Lower lobe of right lung (tissue), 2 donors: ENCODE measurements at regions not wholly inside any gene's neighbourhood (a gene's known extent, or its start where the extent isn't known, plus 50 kb on each side); places are given as distances from the start of the nearest gene placed in this dataset.

ENCODE experiments used
- ATAC-seq, 2 donors: fragments of 200-7000 bp; cut with Tn5 transposase; one replicate each; pipeline ENCODE4 v1.9.1; 2020 to 2022; ENCODE audit warnings: mild to moderate bottlenecking in 2 of 2, moderate library complexity in 2 of 2
- DNase-seq: peaks from one replicate; pipeline ENCODE4 v3.0.0-alpha.2; 2020
- H3K27ac ChIP-seq: fragments of 200-600 bp; one replicate; pipeline ENCODE4 v1.8.0; 2022
- H3K27me3 ChIP-seq: fragments of 200-600 bp; one replicate; pipeline ENCODE4 v1.8.0; 2022; ENCODE audit warnings: low read depth
- H3K36me3 ChIP-seq: fragments of 200-600 bp; one replicate; pipeline ENCODE4 v1.8.0; 2022; ENCODE audit warnings: mild to moderate bottlenecking
- H3K4me1 ChIP-seq: fragments of 200-600 bp; one replicate; pipeline ENCODE4 v1.8.0; 2022
- H3K4me3 ChIP-seq: fragments of 200-600 bp; one replicate; pipeline ENCODE4 v1.8.0; 2022; ENCODE audit warnings: mild to moderate bottlenecking
- H3K9me3 ChIP-seq: fragments of 200-600 bp; one replicate; pipeline ENCODE4 v1.8.0; 2022
- CTCF ChIP-seq: fragments of 200-600 bp; IDR thresholded peaks from one replicate; pipeline ENCODE4 v1.8.0; 2022; ENCODE audit warnings: antibody characterized with exemption, mild to moderate bottlenecking
- intact Hi-C: fragments of 100-400 bp; cut with DNase I; formaldehyde crosslinking; loops from one replicate; pipeline ENCODE4 v1.11.0; 2022
- donor health status: DM: no; HTN: yes; CAD: no; lungs with severe emphysema.

GRCh38 chr5:7214906-7215416 lies 181.0 kb upstream of the ADCY2 start:
- Histone ChIP-seq H3K27ac (no peak overlapping the region), H3K4me3 (no peak overlapping the region), H3K9me3 (no peaks in the 10 kb centered on the region), H3K36me3 (no peaks in the 10 kb centered on the region), H3K27me3 (no peaks in the 10 kb centered on the region), H3K4me1 (no peaks in the 10 kb centered on the region)
- no peak for ATAC-seq
- intact Hi-C loops, result no loop called here
- no peak for TF ChIP-seq CTCF
- DNase-seq, result no peak

GRCh38 chr5:7218141-7218540 lies 177.8 kb upstream of the ADCY2 start:
- no peak for TF ChIP-seq CTCF
- no peaks in the 10 kb centered on the region for H3K36me3 ChIP-seq
- ATAC-seq (no peak), DNase-seq (no peak)
- intact Hi-C loops, result no loop called here
- H3K27ac ChIP-seq, result no peak overlapping the region
- H3K4me3 ChIP-seq, result no peak overlapping the region
- H3K9me3 ChIP-seq, result no peaks in the 10 kb centered on the region
- H3K27me3 ChIP-seq, result no peaks in the 10 kb centered on the region
- H3K4me1 ChIP-seq, result no peaks in the 10 kb centered on the region

GRCh38 chr5:7220156-7220555 lies 175.8 kb upstream of the ADCY2 start:
- TF ChIP-seq CTCF, result no peak
- no peaks in the 10 kb centered on the region for H3K36me3 ChIP-seq
- no peaks in the 10 kb centered on the region for H3K9me3 ChIP-seq
- DNase-seq (no peak), ATAC-seq (no peak)
- intact Hi-C loops, result no loop called here
- no peaks in the 10 kb centered on the region for H3K4me1 ChIP-seq
- no peak overlapping the region for H3K4me3 ChIP-seq
- H3K27me3 ChIP-seq, result no peaks in the 10 kb centered on the region
- H3K27ac ChIP-seq, result no peak overlapping the region

- ATAC-seq (no peak), DNase-seq (no peak)
- TF ChIP-seq CTCF, result no peak
- Histone ChIP-seq H3K27ac (no peak overlapping the region), H3K9me3 (no peaks in the 10 kb centered on the region), H3K4me1 (no peaks in the 10 kb centered on the region), H3K27me3 (no peaks in the 10 kb centered on the region), H3K36me3 (no peaks in the 10 kb centered on the region), H3K4me3 (no peak overlapping the region)
- intact Hi-C loops, result no loop called here
These were observed 174.9 kb upstream of the ADCY2 start for GRCh38 chr5:7221041-7221440.

- TF ChIP-seq CTCF, result no peak
- Histone ChIP-seq H3K27ac (no peak overlapping the region), H3K4me3 (no peak overlapping the region), H3K4me1 (no peaks in the 10 kb centered on the region), H3K36me3 (no peaks in the 10 kb centered on the region), H3K27me3 (no peaks in the 10 kb centered on the region), H3K9me3 (no peaks in the 10 kb centered on the region)
- ATAC-seq (no peak), DNase-seq (no peak)
- intact Hi-C loops, result no loop called here
These were observed 170.1 kb upstream of the ADCY2 start for GRCh38 chr5:7225826-7226225.

GRCh38 chr5:7242118-7242710 lies 153.7 kb upstream of the ADCY2 start:
- no peaks in the 10 kb centered on the region for H3K27me3 ChIP-seq
- intact Hi-C loops, result no loop called here
- H3K4me1 ChIP-seq, result no peaks in the 10 kb centered on the region
- H3K9me3 ChIP-seq, result no peaks in the 10 kb centered on the region
- no peaks in the 10 kb centered on the region for H3K36me3 ChIP-seq
- DNase-seq (no peak), ATAC-seq (no peak)
- H3K4me3 ChIP-seq, result no peak overlapping the region
- no peak overlapping the region for H3K27ac ChIP-seq
- no peak for TF ChIP-seq CTCF
